ENCODE measurements at regions not wholly inside any gene's neighbourhood (a gene's known extent, or its start where the extent isn't known, plus 50 kb on each side); places are given as distances from the start of the nearest gene placed in this dataset.

DNA sequence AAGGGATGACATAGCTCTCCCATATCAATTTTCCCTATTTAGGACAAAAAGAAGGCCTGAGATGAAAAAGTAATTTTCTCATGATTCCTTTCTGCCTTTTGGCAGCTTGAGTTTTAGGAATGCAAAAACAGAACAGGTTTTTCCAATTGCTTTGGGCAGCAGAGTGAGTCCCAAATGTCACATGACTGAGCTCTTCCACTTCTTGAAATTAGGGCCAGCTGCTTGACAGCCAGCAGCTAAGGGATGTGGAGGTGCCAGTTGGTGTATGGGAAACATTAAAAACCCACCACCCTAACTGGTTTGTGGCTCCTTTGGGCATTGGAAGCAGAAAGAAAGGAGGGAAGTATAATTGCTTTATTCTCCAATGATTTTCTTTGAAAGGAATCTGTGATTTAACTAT is 133.8 kb upstream of the FAM20A start:
- H3K27ac ChIP-seq: no peak overlapping the region
- TF ChIP-seq ZFX (IDR thresholded peaks at IDR 0.05): no peak
- TF ChIP-seq, protein P1, sequence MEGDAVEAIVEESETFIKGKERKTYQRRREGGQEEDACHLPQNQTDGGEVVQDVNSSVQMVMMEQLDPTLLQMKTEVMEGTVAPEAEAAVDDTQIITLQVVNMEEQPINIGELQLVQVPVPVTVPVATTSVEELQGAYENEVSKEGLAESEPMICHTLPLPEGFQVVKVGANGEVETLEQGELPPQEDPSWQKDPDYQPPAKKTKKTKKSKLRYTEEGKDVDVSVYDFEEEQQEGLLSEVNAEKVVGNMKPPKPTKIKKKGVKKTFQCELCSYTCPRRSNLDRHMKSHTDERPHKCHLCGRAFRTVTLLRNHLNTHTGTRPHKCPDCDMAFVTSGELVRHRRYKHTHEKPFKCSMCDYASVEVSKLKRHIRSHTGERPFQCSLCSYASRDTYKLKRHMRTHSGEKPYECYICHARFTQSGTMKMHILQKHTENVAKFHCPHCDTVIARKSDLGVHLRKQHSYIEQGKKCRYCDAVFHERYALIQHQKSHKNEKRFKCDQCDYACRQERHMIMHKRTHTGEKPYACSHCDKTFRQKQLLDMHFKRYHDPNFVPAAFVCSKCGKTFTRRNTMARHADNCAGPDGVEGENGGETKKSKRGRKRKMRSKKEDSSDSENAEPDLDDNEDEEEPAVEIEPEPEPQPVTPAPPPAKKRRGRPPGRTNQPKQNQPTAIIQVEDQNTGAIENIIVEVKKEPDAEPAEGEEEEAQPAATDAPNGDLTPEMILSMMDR (conservative IDR thresholded peaks at IDR 0.05): no peak

DNA sequence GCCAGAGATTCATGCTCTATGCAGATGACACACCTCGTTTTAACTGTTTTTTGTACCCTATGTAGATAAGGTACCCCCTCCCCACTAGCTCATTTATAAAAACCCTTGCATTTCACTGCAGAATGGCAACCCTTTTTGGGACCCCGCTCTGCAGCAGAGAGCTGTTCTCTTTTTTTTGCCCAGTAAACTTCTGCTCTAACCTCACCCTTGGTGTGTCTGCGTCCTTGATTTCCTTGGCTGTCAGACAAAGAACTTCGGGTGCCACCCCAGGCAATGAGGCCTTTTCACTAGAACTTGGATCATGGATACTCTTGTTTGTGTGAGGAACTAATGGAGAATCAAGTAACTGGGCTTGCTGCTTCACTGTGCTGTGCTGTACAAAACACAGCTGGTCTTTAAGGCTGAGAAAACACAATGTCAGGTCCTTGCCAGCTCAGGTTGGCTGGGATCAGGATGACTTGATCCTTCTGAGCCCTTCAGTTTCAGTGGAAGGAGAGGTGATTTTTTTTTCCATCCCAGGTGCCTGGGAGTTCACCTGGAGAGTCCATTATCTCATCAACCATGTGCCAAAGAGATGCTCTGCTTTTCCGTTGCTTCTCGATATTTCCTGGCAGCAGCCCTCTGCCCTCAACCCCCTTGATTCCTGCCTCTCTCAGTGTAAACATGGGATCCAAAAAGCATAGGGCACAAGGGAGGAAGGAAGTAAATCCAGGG is 133.2 kb upstream of the FAM20A start:
- TF ChIP-seq, protein P1 (conservative IDR thresholded peaks at IDR 0.05): no peak
- TF ChIP-seq ZFX (IDR thresholded peaks at IDR 0.05): no peak
- peak overlapping the region; percentile 10; the same call in 1 of the 2 replicates for H3K27ac ChIP-seq

DNA sequence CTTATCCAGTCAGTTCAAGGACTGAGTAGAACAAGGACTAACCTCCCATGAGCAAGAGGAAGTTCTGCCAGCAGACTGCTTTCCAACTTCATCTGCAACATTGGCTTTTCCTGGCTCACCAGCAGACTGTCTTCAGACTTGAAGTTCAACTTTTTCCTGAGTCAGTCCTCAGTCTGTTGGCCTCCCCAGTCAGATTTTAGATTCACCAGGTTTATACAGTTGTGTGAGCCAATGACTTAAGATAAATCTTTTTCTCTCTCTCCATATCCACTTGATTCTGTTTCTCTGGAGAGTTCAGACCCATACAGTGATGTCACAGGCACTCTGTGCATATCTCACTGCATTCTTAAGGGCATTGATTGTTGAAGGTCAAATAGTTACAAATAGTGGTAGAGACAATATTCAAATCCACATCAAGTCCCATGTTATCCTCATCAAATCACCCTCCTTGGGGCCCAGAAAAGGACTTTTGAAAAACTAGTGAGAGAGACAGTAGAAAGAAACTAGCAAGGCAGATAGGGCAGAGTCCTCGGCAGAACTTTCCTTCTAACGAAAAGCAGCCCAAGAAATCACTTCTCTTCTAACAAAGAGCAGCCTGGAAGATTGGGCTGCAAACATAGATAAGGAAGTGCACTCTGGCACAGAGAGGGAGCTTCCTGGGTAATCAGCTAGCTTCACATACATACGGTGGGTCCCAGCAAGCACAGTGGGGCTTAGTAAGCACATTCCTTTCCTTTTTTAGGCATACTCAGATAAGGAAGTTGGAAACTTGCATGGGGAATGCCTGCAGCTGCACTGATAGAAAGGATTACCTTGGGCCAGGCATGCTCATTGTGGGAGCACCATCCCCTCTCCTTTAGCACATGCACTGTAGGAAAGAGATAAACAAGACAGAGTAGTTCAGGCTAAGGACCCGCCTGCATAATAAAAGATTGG is 132.3 kb upstream of the FAM20A start:
- TF ChIP-seq, protein P1 (conservative IDR thresholded peaks at IDR 0.05): no peak
- no peak for TF ChIP-seq ZFX (IDR thresholded peaks at IDR 0.05)
- H3K27ac ChIP-seq: peak overlapping the region; percentile 10; the same call in 1 of the 2 replicates

DNA sequence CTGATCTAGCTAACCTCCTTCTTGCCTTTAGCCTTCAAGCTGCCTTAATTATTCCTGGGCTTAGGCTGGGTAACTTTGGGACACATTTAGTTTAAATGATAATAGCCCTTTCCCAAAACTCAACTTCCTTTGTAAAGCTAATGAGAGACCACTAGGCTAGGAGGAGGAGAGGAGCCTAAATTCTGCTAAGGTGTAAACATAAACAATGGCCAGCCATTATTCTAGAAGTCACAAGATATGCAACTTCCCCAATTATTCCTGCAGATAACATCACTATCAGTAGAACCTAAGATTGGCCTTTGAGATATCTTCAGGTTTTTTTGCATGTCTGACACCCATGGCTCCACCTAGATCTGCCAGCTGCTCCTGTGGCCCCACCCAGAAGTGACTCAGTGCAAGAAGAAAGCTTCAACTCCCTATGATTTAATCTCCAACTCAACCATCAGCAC is 131.2 kb upstream of the FAM20A start:
- TF ChIP-seq ZFX (IDR thresholded peaks at IDR 0.05): no peak
- TF ChIP-seq, protein P1 (conservative IDR thresholded peaks at IDR 0.05): no peak
- no peak overlapping the region for H3K27ac ChIP-seq

DNA sequence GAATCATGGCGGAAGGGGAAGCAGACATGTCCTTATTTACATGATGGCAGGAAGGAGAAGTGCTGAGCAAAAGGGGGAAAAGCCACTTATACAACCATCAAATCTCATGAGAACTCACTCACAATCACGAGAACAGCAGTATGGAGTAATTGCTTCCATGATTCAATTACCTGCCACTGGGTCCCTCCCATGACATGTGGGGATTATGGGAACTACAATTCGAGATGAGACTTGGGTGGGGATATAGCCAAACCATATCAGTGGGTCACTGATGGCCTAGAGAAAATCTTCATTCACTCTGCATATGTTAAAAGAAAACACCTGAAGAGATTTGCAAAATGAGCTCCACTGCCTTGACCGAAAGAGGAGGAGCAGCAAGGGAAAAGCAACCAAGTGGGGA is 130.3 kb upstream of the FAM20A start:
- H3K27ac ChIP-seq: no peak overlapping the region
- no peak for TF ChIP-seq ZFX (IDR thresholded peaks at IDR 0.05)
- TF ChIP-seq, protein P1 (conservative IDR thresholded peaks at IDR 0.05): no peak

DNA sequence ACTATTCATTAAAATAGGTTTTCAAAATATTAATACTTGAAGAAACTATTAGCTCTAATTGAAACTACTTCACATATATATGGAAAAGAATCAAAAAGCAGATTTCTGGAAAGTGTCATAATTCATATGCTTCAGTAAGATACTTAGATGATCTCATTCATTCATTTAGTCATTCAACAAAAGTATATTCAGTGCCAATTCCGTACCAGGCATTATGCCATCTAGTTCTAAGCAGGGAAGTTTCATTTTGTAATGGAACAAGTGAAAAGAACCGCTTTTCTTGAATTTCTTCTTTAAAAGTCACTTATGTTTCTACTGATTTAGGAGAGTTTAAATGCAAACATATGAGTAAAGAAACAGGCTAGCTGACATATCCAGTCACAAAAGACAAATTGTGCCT is 118.3 kb upstream of the FAM20A start:
- TF ChIP-seq, protein P1 (conservative IDR thresholded peaks at IDR 0.05): no peak
- no peak for TF ChIP-seq ZFX (IDR thresholded peaks at IDR 0.05)
- no peak overlapping the region for H3K27ac ChIP-seq

DNA sequence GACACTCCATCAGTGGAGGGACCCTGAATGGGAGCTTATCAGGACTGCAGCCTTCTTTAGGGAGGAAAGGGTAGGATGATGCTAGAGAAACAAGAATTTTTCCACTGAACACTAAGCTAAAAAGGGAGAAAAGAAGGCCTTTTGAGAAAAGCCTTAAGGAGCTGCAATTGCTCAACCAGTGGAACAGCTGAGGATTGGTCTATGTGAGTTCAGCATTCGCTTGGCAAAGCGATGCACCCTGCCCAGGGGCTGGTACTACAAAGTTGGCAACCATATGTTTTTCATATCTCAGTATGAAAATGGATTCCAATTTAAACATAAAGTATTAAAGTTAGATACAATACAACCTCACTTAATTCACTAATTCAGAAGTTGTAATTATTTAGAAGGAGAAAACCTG is 117.8 kb upstream of the FAM20A start:
- H3K27ac ChIP-seq: no peak overlapping the region
- TF ChIP-seq, protein P1 (conservative IDR thresholded peaks at IDR 0.05): no peak
- no peak for TF ChIP-seq ZFX (IDR thresholded peaks at IDR 0.05)
